Raji (cell line): ENCODE measurements at regions not wholly inside any gene's neighbourhood (a gene's known extent, or its start where the extent isn't known, plus 50 kb on each side); places are given as distances from the start of the nearest gene placed in this dataset.

Source experiments
- POLR2A ChIP-seq: IDR thresholded peaks from 2 replicates; pipeline ENCODE4 v1.6.1; 2011; ENCODE audit warnings: low read depth, low read length, control low read depth; ENCODE audit not compliant: insufficient read depth

DNA sequence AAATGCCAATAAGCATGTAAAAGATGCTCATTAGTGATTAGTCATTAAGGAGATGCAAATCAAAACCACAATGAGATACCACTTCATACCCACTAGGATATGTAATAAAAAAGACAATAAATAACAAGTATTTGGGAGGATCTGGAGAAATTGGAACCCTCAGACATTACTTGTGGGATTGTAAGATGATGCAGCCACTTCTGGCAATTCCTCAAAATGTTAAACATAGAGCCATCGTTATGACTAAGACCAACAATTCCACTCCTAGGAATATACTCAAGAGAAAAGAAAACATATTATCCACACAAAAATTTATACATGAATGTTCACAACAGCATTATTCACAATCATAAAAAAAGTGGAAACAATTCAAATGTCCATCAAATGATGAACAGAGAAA, 336.2 kb upstream of the PMFBP1 start:
- TF ChIP-seq POLR2A: no peak

DNA sequence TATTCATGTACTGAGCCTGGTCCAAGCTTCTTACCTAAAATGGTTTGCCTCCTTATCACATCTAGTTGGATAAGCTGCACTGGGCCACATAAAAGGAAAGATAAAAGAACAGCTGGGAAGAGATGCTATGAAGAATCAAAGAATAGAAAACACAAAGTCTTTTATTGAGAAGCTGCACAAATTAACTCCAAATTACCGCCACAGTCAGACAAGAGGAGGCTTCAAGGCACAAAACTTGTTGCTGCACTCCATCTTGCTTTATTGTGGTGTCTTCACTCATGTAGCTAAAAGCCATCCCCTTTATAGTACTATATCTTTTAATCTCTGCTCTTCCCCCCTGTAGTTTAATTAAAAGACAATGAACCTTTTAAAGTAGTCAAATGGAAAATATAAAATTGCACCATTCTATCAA, 330.6 kb upstream of the PMFBP1 start:
- TF ChIP-seq POLR2A: no peak

DNA sequence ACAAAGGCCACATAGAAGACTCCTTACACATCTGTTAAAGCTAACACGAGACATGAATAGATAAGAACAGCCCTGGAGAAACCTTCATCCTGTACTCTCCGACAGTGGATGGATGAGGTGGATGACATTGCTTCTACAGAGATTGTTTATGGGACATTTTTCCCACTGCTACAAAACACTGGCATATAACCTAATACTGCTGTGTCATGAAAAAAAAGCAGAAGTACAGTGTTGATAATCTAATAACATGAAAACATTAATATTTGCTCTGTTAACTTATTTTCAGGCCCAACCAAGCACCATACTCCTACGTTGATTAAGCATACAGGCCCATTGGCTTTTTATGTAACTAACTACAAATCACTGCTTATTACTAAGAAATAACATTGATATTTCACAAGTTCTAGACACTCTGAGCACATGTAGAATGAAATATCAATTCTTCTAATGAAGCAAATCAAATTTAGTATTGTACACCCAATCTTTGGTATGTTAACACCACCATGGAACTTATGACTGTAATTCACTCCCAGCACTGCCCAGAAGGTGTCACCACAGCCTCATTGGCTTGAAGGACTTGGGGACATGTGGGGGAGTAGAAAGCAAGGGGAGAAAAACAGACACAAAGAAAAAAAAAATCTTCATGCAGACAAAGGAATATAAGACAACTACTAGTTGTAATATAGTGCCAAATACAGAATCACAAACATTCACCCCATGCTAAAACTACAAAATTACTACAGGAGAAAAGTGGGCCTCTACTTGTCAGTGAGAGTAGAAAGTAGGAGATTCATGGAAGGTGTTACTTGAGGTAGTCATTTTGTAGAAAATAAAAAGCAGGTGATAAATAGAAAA, 330.0 kb upstream of the PMFBP1 start:
- no peak for TF ChIP-seq POLR2A

DNA sequence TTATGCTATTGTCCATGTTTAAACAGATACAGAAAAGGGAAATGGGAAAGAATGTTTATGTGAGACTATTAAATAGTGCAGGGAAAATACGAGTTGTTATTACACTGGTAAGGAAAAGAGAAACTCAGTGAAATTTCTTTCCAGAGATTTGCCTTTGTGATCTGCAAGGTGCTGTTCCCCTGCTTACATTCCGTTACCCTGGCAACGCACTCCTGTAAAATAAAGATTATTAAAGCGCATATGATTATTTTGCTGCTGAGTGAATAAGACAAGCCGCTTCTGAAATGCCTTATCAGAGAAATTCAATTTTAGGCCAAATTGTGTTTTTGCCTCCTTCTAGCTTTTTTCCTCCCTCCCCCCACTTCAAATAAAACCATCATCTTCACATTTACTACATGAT, 328.6 kb upstream of the PMFBP1 start:
- no peak for TF ChIP-seq POLR2A

DNA sequence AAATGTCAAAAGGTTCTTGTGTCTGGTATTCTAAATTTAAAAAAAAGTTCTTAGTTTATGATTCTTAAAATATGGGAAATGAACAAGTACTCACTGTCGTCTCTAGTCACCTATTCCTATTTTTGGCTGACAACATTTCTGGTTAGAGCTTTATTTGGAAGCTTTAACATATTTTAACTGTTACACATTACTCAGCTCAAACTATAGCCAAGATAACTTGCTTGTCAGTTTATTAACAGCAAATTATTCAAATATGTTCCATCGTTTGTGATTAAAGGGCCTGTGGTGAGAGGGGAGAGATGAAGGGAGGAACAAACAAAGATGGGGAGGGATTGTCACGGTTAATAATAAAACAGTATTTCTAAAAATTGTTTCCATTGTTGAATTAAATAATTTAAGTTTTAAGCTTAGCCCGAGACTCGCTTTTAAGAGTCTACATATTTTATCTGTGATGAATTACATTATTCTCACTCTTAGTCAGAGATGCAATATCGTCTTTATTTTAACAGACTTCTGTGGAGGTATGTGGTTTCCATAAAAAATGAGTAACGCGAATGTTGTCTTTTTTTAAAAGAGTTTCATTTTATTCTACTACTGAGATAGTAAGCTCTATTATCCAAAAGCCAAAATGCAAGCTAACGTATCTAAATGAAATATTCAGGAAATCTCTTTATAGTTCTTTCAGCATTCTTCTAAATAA, 321.9 kb upstream of the PMFBP1 start:
- no peak for TF ChIP-seq POLR2A

DNA sequence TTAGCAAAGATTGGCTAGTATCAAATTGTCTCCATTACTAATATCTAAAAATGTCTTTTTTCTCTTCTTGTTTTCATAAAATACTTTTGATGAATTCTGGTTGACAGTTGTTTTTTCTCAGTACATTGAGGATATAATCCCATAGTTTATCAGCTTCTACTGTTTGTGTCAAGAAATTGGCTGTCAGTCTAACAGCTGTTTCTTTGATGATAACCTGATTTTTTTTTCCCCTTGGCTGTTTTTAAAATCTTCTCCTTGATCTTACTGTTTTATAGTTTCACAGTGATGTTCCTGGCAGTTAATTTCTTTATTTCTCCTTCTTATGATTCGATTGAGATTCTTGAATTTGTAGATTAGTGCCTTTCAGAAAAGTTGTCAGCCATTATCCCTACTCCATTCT, 315.3 kb upstream of the PMFBP1 start:
- no peak for TF ChIP-seq POLR2A

DNA sequence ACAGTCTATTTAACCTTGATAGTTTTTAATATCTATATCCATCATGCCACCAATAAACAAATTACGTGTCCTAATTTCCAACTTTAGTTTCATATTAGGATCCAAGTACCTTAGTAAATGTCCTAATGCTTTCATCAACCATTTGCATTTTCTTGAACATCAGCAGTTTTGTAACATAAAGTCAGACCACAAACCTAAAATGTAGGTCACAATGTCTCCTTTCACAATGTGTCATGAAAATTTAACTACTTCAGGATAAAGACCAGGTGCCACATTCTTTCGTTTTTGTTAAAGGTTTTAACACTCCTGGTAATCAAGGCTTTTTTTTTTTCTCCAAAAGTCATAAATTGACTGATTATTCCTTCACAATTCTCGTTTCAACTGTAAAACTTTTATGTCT, 310.7 kb upstream of the PMFBP1 start:
- TF ChIP-seq POLR2A: no peak

DNA sequence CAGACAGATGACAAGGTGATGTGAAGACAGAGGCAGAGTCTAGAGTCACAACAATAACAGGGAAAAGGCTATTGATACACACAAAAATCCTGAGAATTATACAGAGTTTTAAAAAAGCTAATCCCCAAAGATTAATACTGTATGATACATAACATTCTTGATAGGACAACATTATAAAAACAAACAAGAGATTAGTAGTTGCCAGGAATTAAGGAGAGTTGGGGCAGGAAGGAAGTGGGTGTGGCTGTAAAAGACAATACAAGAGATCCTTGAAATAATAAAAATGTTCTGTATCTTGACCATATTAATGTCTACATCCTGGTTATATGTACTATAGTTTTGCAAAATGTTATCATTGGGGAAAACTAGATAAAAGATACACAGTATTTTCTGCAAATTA, 309.5 kb upstream of the PMFBP1 start:
- TF ChIP-seq POLR2A: no peak

DNA sequence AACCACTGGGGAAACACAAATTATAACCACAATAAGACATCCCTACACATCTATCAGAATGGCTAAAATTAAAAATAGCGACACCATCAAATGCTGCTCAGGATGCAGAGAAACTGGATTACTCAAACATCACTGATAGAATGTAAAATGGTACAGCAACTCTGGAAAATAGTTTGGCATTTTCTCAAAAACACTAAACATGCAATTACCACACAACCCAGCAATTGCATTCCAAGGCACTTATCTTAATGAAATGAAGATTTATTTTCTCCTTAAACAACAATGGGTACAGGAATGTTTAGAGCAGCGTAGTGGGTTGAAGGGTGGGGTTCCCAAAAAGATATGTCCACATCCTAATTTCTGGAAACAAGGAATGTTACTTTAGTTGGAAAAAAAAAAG, 309.0 kb upstream of the PMFBP1 start:
- no peak for TF ChIP-seq POLR2A

DNA sequence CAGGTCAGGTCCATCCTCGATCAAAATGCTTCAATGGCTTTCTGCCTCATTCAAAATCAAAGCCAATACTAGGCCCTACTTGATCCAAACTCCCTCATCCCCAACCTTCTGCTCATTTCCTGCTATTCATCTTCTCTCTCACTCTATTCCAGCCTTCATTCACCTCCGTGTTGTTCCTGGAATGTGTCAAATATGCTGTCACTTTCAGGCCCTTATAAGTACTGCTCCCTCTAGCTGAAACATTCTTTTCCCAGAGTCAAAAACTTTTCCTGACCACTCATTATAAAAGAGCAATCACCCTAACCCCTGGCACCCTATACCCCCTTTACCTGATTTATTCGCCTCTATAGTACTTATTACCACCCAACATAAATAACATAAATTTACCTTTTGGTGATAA, 303.7 kb upstream of the PMFBP1 start:
- TF ChIP-seq POLR2A: no peak

DNA sequence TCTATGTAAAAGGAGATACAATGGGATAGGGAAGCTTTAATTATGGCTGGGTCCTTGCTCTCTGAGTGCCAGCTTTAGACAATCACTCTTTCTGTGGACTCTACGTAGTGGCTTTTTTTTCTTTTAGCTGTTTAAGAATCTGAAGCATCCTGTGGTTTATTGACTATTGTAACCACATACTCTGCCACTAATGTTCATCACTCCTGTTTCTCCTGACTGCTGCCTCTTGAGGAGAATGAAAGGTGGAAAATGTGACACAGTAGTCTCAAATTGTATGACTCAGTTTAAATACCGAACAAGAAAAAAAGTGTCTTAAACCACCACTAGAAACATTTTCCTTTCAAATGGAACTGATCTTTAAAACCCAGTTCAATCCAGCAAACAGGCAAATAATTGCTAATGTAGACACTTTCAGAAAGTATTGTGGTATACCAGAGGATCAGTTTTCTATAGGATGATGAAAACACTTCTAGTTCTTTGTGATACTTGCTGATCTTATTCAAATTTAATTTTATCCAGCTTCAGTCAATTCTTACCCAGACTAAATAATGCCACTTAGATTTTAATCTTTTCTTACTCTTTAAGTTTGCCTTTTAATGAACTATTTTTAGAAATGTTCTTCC, 302.7 kb upstream of the PMFBP1 start:
- TF ChIP-seq POLR2A: no peak

DNA sequence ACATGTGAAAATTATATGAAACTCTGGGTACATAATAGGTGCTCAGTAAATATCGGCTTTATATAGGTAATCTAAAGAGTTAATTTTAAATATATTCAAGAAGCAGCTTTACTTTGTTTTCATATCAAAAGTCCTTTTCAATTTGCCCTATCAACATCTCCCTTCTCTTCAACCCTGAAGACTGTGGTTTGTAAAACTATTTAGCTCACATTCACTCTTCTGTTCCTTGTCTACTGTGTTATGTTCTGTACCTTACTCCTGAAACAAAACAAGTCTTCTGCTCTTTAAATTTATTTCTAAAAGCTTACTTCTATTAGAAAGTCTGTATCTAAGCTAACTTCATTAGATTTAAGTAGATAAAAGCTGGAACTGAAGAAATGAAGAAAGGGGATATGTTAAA, 301.7 kb upstream of the PMFBP1 start:
- TF ChIP-seq POLR2A: no peak

DNA sequence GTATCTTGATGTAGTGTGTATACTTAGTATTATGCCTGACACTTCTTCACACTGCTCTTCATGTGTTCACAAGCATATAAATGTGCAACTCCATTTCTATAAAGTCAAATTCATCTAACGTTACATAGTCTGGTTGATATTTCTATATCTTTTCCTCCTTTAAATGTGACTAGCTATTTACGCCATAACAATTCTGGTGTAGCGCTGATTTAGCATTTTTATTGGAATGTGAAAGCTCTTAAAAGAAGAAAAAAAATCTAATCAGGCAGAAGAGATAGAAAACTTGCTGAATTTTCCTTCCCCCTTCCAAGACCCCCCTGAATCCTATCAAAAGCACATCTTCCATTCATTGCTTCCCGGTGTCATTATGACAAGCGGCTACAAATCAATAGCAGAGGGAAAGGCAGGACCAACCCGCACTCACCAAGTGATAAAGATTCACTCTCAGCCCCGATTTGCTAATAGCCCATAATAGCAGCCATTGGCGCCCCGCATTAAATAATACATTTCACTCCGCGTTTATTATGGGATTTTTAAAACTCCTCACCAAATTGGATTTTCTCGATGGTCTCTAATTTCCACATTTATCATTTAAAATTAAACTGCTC, 299.5 kb upstream of the PMFBP1 start:
- no peak for TF ChIP-seq POLR2A

DNA sequence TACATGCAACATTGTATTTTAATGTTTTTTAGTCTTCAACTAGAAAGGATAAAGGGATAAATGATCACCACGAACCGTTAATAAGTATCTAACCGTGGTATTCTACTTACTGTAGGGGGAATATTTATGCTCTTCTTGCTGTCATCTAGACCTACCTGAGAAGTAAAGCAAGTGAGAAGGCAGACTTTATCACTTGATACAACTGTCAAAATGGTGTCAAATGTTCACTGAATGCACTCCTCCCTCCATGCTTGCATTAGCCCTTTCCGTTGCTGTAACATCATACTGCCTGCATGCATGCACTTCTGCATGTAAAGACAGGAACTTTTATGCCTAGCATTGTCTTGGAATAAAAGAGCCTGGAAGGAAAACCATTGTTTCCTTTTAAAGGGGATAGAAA, 298.6 kb upstream of the PMFBP1 start:
- TF ChIP-seq POLR2A: no peak

DNA sequence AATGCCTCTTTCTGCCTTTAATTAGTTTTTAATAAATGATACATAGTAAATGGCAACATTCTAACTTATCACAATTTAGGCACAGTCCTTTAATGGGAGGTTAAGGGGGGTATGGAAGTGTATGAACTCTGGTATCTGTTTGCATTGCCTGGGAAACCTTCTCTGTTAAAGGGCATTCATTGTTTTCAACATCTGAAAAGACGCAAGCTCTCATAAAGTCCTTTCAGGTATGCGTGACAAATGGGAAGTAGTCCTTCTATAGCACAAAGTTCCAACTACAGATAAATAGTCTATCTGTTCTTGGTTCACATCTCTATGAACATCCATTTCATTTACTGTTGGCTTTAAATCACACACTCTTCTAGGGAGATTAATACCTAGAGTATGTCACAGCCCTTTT, 298.0 kb upstream of the PMFBP1 start:
- no peak for TF ChIP-seq POLR2A

DNA sequence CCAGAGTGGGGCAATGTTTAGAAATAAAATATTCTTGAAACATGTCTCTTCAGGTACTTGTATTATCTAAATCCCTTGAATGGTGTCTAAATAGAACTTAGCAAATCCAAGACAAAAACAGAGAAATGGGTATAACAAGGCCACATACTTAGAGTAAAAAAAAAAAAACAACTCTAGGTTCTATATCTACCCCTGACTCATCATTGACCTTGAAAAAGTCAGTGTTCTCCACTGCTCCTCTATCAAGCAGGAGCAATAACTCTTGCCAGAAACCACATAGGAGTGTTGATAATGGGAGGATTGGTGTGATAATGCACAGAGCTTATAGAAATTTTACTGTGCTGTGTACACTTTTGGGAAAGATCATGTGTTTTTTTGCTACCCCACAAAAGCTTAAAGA, 296.6 kb upstream of the PMFBP1 start:
- no peak for TF ChIP-seq POLR2A

DNA sequence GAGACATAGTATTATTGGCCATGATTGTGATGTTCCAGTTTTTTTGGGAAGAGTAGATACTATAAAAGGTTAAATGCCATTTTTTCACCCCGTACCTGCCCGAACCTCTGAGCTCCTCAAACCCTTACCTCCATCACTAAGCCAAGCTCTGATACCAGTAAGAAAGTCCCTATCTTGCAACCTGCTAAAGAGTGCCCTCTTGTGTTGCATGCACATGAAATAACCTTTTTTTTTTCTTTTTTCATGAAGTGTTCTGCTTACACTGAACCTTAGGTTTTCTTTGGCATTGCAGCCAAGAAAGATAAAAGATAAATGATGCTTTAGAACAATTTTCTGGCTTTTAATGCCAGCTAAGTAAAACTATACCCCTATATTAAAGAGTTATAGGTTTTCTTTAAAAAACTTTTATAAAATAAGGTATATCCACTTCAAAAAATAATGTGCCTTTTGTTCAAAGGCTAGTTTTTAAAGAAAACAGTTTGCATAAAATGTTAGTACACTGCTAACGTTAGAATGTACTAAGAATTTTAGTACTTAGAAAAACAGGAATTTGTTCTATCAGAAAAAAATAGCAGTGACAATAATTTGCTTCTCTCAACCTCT, 295.3 kb upstream of the PMFBP1 start:
- TF ChIP-seq POLR2A: no peak
